ENCODE measurements at regions not wholly inside any gene's neighbourhood (a gene's known extent, or its start where the extent isn't known, plus 50 kb on each side); places are given as distances from the start of the nearest gene placed in this dataset.
A peak's percentile ranks its signal among the peaks of the same experiment; 100 is the strongest.

DNA sequence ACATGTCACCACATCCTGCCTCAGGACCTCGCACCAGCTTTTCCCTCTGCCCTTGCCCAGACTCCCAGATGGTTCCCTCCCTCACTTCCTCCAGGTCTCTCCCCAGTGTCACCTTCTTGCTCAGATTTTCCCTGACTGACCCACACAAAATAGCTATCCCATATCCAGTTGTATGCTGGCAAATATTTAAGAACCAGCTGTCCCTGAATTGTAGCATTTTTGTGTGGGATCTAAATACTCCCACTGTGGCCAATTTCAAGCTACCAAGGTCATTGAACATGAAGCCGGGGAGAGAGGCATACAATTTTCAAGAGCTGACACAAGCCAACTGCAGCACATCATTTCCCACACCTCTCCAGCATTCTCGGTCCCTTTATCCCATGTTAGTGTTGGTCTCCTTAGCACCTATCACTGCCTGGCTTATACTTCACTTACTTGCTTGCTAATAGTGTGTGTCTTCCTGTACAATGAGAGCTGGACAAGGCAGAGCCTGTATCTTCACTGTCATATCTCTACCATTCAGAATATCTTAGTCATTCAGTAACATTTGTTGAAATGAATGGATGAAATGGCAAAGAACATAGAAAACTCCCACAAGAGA, 101.3 kb upstream of the CTNNB1 start:
- TF ChIP-seq POLR2A (IDR thresholded peaks at IDR 0.05; ENCODE audit: low read depth, low read length) = no peak
- DNase-seq (ENCODE audit: insufficient read length, low spot score) = no peak
- FAIRE-seq = no peak

DNA sequence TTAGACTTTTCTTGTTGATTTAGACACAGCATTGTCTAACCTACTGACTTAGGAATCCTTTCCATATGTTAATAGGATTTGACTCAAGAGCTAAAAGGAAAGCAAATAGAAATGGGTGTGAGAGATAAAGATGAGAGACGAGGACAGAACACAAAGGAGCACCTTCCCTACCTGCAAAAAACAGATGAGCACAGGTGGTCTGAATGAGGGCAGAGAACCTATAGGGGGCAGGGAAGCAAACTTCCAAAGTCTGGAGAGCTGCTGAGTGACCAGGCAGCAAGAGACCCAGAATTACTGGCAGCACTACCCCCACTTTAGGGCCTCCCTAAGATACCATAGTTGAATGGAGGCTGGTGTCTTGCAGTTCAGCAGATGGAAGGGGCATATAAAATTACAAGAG, 98.1 kb upstream of the CTNNB1 start:
- TF ChIP-seq POLR2A (IDR thresholded peaks at IDR 0.05; ENCODE audit: low read depth, low read length) = no peak
- DNase-seq (ENCODE audit: insufficient read length, low spot score) (no peak), FAIRE-seq (no peak)

DNA sequence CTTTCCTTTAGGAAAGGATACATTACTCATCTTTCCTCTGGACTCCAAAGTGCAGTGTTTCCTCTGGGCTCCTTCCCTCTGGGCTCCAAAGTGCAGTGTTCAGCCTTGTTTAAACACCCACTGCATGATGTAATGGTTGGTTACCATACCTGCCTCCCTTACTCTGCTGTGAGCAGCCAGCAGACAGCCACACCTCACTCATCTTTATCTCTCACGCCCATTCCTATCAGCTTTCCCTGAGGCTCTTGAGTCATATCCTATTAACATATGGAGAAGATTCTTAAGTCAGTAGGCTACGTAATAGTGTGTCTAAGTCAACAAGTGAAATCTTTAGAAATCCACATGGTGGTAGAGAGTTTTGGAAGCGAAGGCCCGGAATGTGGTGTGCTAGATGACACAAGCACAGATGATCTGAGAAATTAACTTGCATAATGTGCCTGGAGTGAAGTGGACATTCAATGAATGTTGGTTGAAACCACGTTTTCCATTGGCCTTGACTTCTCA, 97.2 kb upstream of the CTNNB1 start:
- FAIRE-seq = no peak

DNA sequence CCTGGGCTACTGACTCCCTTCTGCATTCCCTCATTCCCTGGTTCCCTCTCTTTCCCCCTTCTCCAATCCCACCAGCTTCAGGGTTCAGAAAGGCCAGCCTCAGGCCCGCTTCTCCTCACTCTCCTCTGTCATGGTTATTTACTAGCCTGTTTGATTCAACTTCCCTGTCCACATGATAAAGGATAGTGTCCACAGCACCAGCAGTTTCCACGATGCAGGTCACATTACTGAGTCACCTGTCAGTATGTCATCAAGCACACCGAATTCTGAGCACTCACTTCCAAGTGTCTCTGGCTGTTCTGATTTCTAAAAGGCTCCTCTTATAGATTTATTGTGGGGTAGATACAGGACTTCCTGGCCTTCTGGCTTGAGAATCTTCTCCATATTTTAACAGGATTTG, 96.6 kb upstream of the CTNNB1 start:
- DNase-seq (ENCODE audit: insufficient read length, low spot score) (no peak), FAIRE-seq (no peak)
- TF ChIP-seq POLR2A (IDR thresholded peaks at IDR 0.05; ENCODE audit: low read depth, low read length) = no peak

More for the DNA sequence above, 97.2 kb upstream of the CTNNB1 start:
- DNase-seq (ENCODE audit: insufficient read length, low spot score) = no peak
- no peak for TF ChIP-seq POLR2A (IDR thresholded peaks at IDR 0.05; ENCODE audit: low read depth, low read length)

DNA sequence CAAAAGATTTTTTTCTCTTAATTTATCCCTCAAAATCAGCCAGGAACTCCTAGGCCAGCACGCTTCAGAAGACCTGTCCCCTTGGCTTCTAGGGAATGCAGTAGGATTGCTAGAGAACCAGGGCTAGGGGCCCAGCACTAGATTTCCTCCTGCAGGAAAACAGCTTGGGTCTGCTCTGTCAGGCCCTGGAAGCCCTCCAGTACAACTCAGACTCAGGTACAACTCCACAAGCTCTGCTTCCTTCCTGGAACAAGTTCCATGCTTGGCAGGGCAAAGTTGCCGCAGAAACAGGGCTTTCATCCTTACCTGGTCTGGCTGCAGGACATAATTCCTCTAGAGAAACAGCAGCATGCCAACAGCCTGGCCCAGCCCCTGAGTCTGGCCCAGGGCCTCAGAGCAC, 96.1 kb upstream of the CTNNB1 start:
- no peak for FAIRE-seq

DNA sequence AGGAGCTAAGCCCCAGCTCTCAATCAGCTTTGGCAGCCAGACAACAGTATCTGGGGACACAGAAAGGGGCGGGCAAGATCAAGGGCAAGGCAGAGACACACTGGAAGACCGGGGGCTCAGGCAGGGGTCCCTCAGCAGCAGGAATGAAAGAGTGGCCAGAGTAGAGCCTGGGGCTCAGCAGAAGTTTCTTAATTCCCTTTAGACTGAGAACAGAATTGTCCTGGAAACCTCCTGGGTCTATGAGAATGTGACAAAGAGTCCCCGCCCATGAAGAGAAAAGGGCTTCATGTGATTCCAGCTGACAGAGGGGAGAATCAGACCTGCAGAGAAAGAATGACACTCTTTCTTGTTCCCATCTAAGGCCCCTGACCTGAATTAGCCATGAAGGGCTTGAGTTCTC, 95.2 kb upstream of the CTNNB1 start:
- no peak for FAIRE-seq
- no peak for TF ChIP-seq POLR2A (IDR thresholded peaks at IDR 0.05; ENCODE audit: low read depth, low read length)
- no peak for DNase-seq (ENCODE audit: insufficient read length, low spot score)

More for the DNA sequence above, 96.1 kb upstream of the CTNNB1 start:
- DNase-seq (ENCODE audit: insufficient read length, low spot score) = no peak
- no peak for TF ChIP-seq POLR2A (IDR thresholded peaks at IDR 0.05; ENCODE audit: low read depth, low read length)

DNA sequence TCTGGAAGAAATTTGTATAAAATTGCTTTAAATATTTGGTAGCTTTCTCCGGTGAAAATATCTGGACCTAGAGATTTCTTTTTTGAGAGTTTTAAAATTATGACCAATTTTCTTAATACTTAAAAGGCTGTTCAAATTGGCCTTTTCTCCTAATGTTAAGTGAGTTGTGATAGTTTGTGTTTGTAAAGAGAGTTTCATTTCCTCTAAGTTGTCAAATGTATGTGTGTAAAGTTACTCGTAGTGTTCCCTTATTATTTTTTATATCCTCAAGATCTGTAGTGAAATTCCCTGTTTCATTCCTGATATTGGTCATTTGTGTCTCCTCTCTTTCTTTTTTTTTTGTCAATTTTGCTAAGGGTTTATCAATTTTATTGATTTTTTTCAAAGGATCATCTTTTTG, 92.6 kb upstream of the CTNNB1 start:
- FAIRE-seq (no peak), DNase-seq (ENCODE audit: insufficient read length, low spot score) (no peak)
- no peak for TF ChIP-seq POLR2A (IDR thresholded peaks at IDR 0.05; ENCODE audit: low read depth, low read length)

DNA sequence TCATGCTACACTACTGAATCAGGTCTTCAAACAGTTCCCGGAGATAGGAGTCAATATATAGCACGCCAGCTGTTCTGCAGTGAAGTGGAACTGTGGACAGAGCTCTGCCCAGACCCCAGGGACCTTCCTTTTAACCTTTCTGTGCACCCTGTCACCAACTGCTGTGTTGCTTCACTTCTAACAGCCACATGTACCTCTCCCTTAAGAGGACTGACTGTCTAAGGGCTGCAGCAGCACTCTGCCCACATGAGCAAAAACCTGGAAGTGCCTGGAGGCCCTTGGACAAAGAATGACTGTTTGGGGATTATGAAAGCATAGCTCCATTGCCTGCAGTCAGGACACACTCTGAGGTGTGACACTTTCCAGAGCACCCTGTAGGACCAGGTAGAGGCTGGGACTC, 88.3 kb upstream of the CTNNB1 start:
- no peak for TF ChIP-seq POLR2A (IDR thresholded peaks at IDR 0.05; ENCODE audit: low read depth, low read length)
- FAIRE-seq (no peak), DNase-seq (ENCODE audit: insufficient read length, low spot score) (no peak)

DNA sequence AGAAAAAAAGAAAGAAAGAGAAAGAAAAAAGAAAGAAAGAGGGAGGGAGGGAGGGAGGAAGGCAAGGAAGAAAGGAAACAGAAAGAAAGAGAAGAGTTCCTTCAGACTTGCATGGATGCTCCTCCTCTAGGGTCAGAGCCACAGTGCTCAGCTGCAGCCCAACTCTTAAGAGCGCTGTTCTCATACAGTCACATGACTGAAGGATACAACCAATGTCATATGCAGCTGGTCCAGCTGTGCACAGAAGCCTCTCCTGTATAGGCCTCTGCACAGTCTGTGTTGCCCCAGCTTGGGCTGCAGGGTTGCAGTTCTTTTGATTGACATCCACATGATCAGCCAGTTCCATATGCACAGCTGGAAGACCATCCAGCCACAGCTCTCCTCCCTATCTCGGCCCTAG, 86.8 kb upstream of the CTNNB1 start:
- no peak for FAIRE-seq
- no peak for DNase-seq (ENCODE audit: insufficient read length, low spot score)
- no peak for TF ChIP-seq POLR2A (IDR thresholded peaks at IDR 0.05; ENCODE audit: low read depth, low read length)

DNA sequence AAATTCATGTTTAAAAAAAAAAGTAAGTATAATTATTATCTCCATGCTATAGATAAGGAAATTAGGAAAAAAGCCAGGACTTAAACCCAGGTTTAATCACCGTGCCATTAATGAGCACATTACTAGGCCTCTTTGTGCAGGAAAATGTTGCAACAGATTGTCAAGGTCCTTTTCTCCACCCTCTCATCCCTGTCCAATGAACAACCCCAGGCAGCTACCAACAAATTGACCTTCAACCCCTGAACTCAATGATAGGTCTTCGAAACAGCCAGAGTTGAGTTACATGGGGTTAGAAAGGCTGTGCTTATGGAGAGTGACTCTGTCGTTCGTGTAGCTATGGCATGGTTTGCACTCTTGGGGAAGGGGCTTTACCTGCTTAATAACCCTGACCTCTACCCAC, 84.2 kb upstream of the CTNNB1 start:
- FAIRE-seq (no peak), DNase-seq (ENCODE audit: insufficient read length, low spot score) (no peak)
- no peak for TF ChIP-seq POLR2A (IDR thresholded peaks at IDR 0.05; ENCODE audit: low read depth, low read length)

DNA sequence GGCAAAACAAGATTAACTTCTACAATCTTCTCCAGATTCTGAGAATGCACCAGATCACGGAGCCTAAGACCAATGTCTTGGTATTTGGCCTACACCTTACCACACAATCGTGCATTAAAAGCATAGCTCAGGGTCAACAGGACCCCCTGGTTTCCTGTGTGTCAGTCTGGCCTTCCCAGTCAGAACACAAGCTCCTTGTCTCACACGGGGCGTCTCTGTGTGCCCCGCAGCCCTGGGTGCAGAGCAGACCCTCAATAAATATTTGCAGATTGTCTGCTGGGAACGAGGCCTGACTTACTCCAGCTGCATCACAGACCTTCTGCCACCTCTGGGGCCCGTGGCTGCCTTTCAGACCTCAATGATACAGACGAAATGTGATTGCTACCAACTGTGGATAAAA, 82.5 kb upstream of the CTNNB1 start:
- DNase-seq (ENCODE audit: insufficient read length, low spot score) (no peak), FAIRE-seq (no peak)
- no peak for TF ChIP-seq POLR2A (IDR thresholded peaks at IDR 0.05; ENCODE audit: low read depth, low read length)

DNA sequence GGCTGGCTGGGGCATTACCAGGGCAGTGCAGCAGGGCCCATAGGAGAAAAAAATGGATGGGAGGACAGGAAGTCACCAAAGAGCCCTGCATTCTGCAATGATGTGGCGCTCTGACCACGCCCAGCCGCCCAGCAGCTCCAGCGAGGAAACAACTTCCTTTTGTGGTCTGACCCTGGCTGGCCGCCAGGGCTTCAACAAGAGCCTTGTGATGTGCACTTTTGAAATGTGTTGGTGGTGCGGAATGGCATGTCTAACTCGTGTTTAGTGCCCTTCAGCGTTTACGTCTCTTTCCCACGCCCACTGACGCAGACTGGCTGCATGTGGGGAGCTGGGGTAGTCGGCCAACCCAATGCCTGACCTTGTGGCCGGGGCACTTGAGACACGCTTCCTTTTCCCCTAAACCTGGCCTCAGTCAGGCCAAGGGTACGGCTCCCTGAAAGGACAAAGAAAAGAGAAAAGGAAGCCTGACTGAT, 81.9 kb upstream of the CTNNB1 start:
- peak; percentile 67 for FAIRE-seq
- DNase-seq (ENCODE audit: insufficient read length, low spot score) = peak; percentile 82
- no peak for TF ChIP-seq POLR2A (IDR thresholded peaks at IDR 0.05; ENCODE audit: low read depth, low read length)

DNA sequence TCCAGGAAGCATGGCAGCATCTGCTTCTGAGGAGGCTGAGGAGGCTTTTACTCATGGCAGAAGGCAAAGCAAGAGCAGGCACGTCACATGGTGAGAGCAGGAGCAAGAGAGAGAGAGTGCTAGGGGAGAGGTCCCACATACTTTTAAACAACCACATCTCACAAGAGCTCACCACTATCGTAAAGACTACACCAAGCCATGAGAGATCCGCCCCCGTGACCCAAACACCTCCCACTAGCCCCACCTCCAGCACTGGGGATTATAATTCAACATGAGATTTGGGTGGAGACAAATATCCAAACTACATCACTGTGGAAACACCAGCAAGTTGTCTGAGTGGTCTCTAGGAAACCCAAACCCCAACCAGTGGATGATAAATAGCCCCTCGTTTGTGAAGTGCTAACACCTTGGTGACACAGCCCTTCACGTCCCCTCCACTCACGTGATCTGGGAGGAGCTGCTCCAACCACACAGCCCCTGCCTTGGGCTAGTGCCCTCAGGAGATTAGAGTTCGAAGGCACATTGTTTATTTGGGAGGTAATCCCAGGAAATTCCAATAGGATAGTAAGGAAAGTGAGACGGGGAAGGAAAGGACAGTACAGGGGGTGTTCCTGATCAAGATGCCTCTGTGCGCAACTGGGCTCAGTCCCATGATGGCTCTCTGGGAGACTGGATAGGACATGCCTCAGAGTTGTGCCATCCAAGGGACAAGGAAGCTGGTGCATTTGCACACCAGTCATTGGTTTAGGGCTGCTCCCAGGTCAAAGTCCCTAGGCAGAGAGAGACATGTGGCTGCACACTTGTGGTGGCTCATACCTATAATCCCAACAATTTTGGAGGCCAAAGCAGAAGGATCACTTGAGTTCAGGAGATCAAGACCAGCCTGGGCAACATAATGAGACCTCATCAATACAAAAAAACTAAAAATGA, 80.6 kb upstream of the CTNNB1 start:
- FAIRE-seq = no peak
- TF ChIP-seq POLR2A (IDR thresholded peaks at IDR 0.05; ENCODE audit: low read depth, low read length) = no peak

DNA sequence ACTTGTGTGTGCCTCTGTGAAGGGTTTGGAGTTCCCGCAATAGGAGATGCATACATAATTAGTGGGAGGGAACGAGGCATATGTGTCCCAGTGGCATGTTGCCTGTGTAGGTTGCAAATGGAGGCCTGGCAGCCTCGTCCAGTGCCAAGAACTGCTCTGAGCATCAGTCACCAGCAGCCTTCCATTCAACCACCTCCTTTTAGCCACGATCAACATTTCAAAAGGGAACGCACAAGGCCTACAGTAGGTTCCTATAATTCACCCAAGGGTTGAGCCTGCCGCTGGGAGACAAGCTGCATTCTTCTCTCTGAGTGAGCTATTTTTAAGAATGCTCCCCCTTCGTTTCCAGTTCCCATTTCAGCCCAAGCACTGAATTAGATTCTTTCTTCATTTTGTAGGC, 78.8 kb upstream of the CTNNB1 start:
- FAIRE-seq = no peak
- no peak for DNase-seq (ENCODE audit: insufficient read length, low spot score)
- no peak for TF ChIP-seq POLR2A (IDR thresholded peaks at IDR 0.05; ENCODE audit: low read depth, low read length)

More for the DNA sequence above, 80.6 kb upstream of the CTNNB1 start:
- DNase-seq (ENCODE audit: insufficient read length, low spot score) = no peak

DNA sequence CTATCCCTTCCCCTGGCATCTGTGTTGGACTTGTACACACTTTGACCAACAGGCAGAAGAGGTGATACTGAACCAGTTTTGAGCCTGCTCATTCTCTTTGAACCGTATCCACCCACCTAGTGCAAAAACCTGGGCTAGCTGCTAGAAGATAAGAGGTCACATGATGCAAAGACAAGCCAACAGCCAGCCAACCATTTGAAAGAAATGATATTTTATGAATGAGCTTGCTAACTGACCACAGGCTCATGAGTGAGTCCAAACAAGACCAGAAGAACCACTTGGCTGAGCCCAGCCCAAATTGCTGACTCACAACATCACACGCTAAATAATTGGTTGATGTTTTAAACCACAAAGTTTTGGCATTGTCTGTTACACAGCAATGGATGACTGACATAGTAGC, 74.0 kb upstream of the CTNNB1 start:
- FAIRE-seq (no peak), DNase-seq (ENCODE audit: insufficient read length, low spot score) (no peak)
- no peak for TF ChIP-seq POLR2A (IDR thresholded peaks at IDR 0.05; ENCODE audit: low read depth, low read length)
